Small intestine (tissue), 7 donors: ENCODE measurements at regions not wholly inside any gene's neighbourhood (a gene's known extent, or its start where the extent isn't known, plus 50 kb on each side); places are given as distances from the start of the nearest gene placed in this dataset.
"Not testable (repeated sequence)": the region's sequence is repeated elsewhere in the genome, so short reads cannot be mapped to it uniquely, and the experiment has no call there.

ENCODE experiments used
- DNase-seq, 2 donors: peaks; one replicate each; pipeline versions ENCODE4 v3.0.0 to v3.0.0-alpha.2; 2013
- FAIRE-seq: peaks from 2 replicates; lab custom pipeline; 2012; peaks lifted over from hg19 to GRCh38; lab: Jason Lieb, UNC
- H3K27ac ChIP-seq, 3 donors: one replicate each; pipeline ENCODE4 v1.5.1; 2013; ENCODE audit warnings: low read length in 2 of 3, mild to moderate bottlenecking in 2 of 3, control low read depth in 1 of 3, inconsistent platforms in 1 of 3, low read depth in 1 of 3, moderate library complexity in 1 of 3
- H3K27me3 ChIP-seq, 3 donors: one replicate each; pipeline ENCODE4 v1.6.1; 2013; ENCODE audit warnings: low read length in 3 of 3, inconsistent platforms in 1 of 3; ENCODE audit not compliant: control insufficient read depth in 3 of 3, insufficient read depth in 3 of 3
- H3K36me3 ChIP-seq, 3 donors: one replicate each; pipeline ENCODE4 v1.6.1; 2013; ENCODE audit warnings: low read length in 3 of 3, inconsistent platforms in 1 of 3, low read depth in 1 of 3, mild to moderate bottlenecking in 1 of 3, moderate library complexity in 1 of 3; ENCODE audit not compliant: control insufficient read depth in 3 of 3, insufficient read depth in 2 of 3
- H3K4me1 ChIP-seq, 3 donors: one replicate each; pipeline ENCODE4 v1.6.1; 2013; ENCODE audit warnings: low read length in 2 of 3, inconsistent platforms in 1 of 3, low read depth in 1 of 3, mild to moderate bottlenecking in 1 of 3, moderate library complexity in 1 of 3; ENCODE audit not compliant: control insufficient read depth in 3 of 3, insufficient read depth in 2 of 3
- H3K4me3 ChIP-seq, 3 donors: one replicate each; pipeline ENCODE4 v1.5.1; 2013; ENCODE audit warnings: low read length in 3 of 3, control low read depth in 1 of 3, inconsistent platforms in 1 of 3, low read depth in 1 of 3, mild to moderate bottlenecking in 1 of 3, moderate library complexity in 1 of 3
- H3K9me3 ChIP-seq, 2 donors: one replicate each; pipeline ENCODE4 v1.6.1; 2013; ENCODE audit warnings: low read depth in 1 of 2, low read length in 1 of 2; ENCODE audit not compliant: control insufficient read depth in 2 of 2, insufficient read depth in 1 of 2
- WGBS, 3 donors: extraction: QIAGEN DNeasy Blood & Tissue Kit; methylation state at CpG; one replicate each; pipeline ENCODE4 v1.1.7; 2013; 5-methylcytosine and 5-hydroxymethylcytosine counted together
- donor health status: healthy with polysubstance abuse.
- donor health status: control.
- donor health status: control.
- donor health status: Bipolar disorder and iron deficiency.
- donor health status: healthy.

- no peaks in the 10 kb centered on the region for H3K9me3 ChIP-seq
- FAIRE-seq (no peak), DNase-seq (no peak)
- H3K4me3 ChIP-seq, result no peak overlapping the region
- no peaks in the 10 kb centered on the region for H3K27me3 ChIP-seq
- H3K4me1 ChIP-seq, result no peaks in the 10 kb centered on the region
- H3K27ac ChIP-seq, result no peak overlapping the region
- no peaks in the 10 kb centered on the region for H3K36me3 ChIP-seq
Observed at GRCh38 chr3:147160984-147161383, 245.4 kb downstream of the ZIC4 start.

- peaks cover 0 to 5% of the 10 kb centered on the region in 2 donors for H3K9me3 ChIP-seq
- no peak for FAIRE-seq
- H3K27ac ChIP-seq, result no peak overlapping the region
- no peaks in the 10 kb centered on the region for H3K4me1 ChIP-seq
- no peak overlapping the region for H3K4me3 ChIP-seq
- H3K36me3 ChIP-seq, result no peaks in the 10 kb centered on the region
- WGBS, 3 donors, result 52 to 68% (median 65%) methylated on average over 1 of the region's 1 CpG
- no peak for DNase-seq
- no peaks in the 10 kb centered on the region for H3K27me3 ChIP-seq
Observed at GRCh38 chr3:147159141-147159540, 247.2 kb downstream of the ZIC4 start.

- H3K36me3 ChIP-seq, result no peaks in the 10 kb centered on the region
- H3K9me3 ChIP-seq, result peaks cover 0 to 10% of the 10 kb centered on the region in 2 donors
- WGBS, 3 donors, result 63 to 69% (median 68%) methylated on average over 3 of the region's 3 CpGs
- no peak for DNase-seq
- no peak overlapping the region for H3K27ac ChIP-seq
- H3K4me3 ChIP-seq, result no peak overlapping the region
- H3K4me1 ChIP-seq, result no peaks in the 10 kb centered on the region
- no peak for FAIRE-seq
- no peaks in the 10 kb centered on the region for H3K27me3 ChIP-seq
Observed at GRCh38 chr3:147157631-147158030, 248.7 kb downstream of the ZIC4 start.

GRCh38 chr3:147154988-147155387, 251.4 kb downstream of the ZIC4 start:
- H3K36me3 ChIP-seq, H3K4me3 ChIP-seq, H3K27me3 ChIP-seq, H3K4me1 ChIP-seq, FAIRE-seq, H3K27ac ChIP-seq, H3K9me3 ChIP-seq, DNase-seq: not testable (repeated sequence)
- 81 to 84% (median 84%) methylated on average over 10 of the region's 10 CpGs for WGBS, 3 donors

GRCh38 chr3:147153830-147154539, 252.4 kb downstream of the ZIC4 start:
- no peaks in the 10 kb centered on the region for H3K27me3 ChIP-seq
- peaks cover 0 to 10% of the 10 kb centered on the region in 2 donors for H3K9me3 ChIP-seq
- no peaks in the 10 kb centered on the region for H3K36me3 ChIP-seq
- FAIRE-seq (no peak), DNase-seq (no peak)
- no peak overlapping the region for H3K4me3 ChIP-seq
- WGBS, 3 donors, result 92 to 94% (median 92%) methylated on average over 24 to 30 of the region's 30 CpGs
- no peak overlapping the region for H3K27ac ChIP-seq
- H3K4me1 ChIP-seq, result no peaks in the 10 kb centered on the region

- FAIRE-seq (no peak), DNase-seq (no peak)
- Histone ChIP-seq H3K27ac (no peak overlapping the region), H3K27me3 (no peaks in the 10 kb centered on the region), H3K4me3 (no peak overlapping the region), H3K36me3 (no peaks in the 10 kb centered on the region), H3K4me1 (no peaks in the 10 kb centered on the region), H3K9me3 (peaks cover 0 to 10% of the 10 kb centered on the region in 2 donors)
- WGBS, 3 donors, result 68 to 77% (median 70%) methylated on average over 3 of the region's 3 CpGs
Observed at GRCh38 chr3:147152476-147152875, 253.9 kb downstream of the ZIC4 start.

- Histone ChIP-seq H3K9me3 (no peaks in the 10 kb centered on the region), H3K27me3 (no peaks in the 10 kb centered on the region), H3K4me3 (no peak overlapping the region), H3K36me3 (no peaks in the 10 kb centered on the region), H3K4me1 (no peaks in the 10 kb centered on the region), H3K27ac (no peak overlapping the region)
- no peak for FAIRE-seq
- WGBS, 3 donors, result 67 to 75% (median 72%) methylated on average over 2 of the region's 2 CpGs
- no peak for DNase-seq
Observed at GRCh38 chr3:147141516-147142288, 264.6 kb downstream of the ZIC4 start.

GRCh38 chr3:147139341-147139740, 267.0 kb downstream of the ZIC4 start:
- 78 to 91% (median 82%) methylated on average over 1 of the region's 1 CpG for WGBS, 3 donors
- H3K27ac ChIP-seq, result no peak overlapping the region
- H3K9me3 ChIP-seq, result no peaks in the 10 kb centered on the region
- DNase-seq (no peak), FAIRE-seq (no peak)
- H3K4me1 ChIP-seq, result no peaks in the 10 kb centered on the region
- no peaks in the 10 kb centered on the region for H3K27me3 ChIP-seq
- H3K4me3 ChIP-seq, result no peak overlapping the region
- no peaks in the 10 kb centered on the region for H3K36me3 ChIP-seq
